Inflammatory macrophage treated with lipopolysaccharide for 1 hour (primary cell): ENCODE measurements at regions not wholly inside any gene's neighbourhood (a gene's known extent, or its start where the extent isn't known, plus 50 kb on each side); places are given as distances from the start of the nearest gene placed in this dataset.
A peak's percentile ranks its signal among the peaks of the same experiment; 100 is the strongest.
"Not testable (repeated sequence)": the region's sequence is repeated elsewhere in the genome, so short reads cannot be mapped to it uniquely, and the experiment has no call there.

Experiments used
- DNase-seq, 2 donors: peaks; one replicate each; pipeline ENCODE4 v3.0.0-alpha.2; 2020 to 2022

- DNase-seq = not testable (repeated sequence)
Measured at GRCh38 chr12:8282181-8282580, 54.8 kb upstream of the FAM90A1 start.

DNA sequence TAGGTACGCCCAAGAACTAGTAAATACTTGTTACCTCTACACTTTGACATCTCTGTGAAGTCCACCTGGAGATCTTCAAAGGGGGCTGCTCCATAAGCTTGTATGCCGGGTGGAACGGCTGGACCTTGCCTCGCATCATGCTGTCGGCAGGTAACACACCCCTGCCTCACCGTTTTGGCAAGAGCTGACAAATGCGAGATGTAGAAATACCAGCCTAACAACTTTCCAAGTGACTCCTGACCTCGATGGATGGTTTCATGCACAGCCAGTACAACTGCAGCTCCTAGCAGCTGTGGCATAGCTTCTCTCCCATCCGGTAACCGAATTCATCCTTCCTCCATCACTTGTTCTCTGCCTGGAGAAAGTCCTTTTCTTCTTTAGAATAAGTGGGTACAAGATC is 58.3 kb upstream of the FAM90A1 start:
- not testable (repeated sequence) for DNase-seq

GRCh38 chr12:8291764-8292163 is 64.3 kb upstream of the FAM90A1 start:
- DNase-seq = not testable (repeated sequence)

DNA sequence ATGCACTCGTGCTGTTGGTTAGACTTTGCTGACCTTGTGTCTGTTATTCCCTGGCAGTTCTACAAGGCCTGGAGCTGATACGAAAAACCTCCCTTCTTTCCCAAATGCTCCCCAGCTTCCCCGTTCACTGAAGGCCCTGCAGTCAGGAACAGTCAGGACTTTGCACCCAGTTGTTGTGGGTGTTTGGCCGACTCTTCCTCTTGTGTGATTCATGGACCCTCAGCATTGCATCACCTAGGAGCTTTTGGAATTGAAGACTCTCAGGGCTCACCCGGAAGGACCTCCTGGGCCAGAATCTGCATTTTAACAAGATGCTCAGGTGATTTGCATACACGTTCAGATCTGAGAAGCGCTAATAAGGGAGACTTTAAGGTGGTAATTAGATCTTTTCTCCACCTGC is 67.2 kb upstream of the FAM90A1 start:
- DNase-seq = peak; percentile 44 to 70

DNA sequence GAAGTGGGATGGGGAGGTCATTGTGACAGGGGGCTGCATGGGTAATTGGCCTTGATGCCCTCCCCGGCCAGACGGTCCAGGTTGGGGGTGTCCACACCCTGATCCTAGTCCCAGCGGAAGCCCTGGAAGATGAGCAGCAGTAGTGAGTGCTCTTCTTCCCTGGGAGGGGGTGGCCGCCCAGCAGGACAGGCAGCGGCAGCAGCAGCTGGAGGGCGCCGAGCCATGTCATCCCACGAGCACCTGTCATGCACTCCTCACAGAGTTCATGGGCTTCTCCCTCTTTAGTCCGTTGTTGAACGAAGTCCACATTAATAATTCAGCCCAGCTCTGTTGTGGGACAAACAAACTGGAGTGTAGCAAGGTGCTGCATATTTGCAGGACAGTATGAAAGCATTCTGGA is 81.2 kb upstream of the FAM90A1 start:
- DNase-seq = not testable (repeated sequence)

DNA sequence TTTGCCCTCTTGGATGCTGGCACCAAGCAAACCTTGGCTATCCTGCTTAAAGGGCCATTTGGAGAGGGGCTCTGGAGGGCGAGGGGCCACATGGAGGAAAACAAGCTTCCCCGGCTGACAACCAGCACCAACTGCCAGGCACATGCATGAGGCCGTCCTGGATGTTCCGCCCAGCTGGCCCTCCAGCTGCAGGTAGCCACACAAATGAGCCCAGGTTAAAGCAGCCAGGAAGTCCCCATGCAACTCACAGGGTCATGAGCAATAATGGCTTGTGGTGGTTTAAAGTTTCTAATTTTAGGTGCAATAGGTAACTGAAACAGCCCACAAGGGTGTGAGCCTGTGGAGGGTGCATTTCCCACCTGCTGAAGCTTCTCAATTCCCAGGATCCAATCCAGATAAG is 88.6 kb upstream of the FAM90A1 start:
- DNase-seq = not testable (repeated sequence)

- not testable (repeated sequence) for DNase-seq
Measured at GRCh38 chr12:8317675-8318074, 90.3 kb upstream of the FAM90A1 start.

GRCh38 chr12:8320251-8320730 is 92.9 kb upstream of the FAM90A1 start:
- peak in 1 of 2 donors; percentile 1 for DNase-seq

- DNase-seq = not testable (repeated sequence)
Measured at GRCh38 chr12:8320791-8321370, 93.5 kb upstream of the FAM90A1 start.

GRCh38 chr12:8325145-8325839 is 97.9 kb upstream of the FAM90A1 start:
- not testable (repeated sequence) for DNase-seq

DNA sequence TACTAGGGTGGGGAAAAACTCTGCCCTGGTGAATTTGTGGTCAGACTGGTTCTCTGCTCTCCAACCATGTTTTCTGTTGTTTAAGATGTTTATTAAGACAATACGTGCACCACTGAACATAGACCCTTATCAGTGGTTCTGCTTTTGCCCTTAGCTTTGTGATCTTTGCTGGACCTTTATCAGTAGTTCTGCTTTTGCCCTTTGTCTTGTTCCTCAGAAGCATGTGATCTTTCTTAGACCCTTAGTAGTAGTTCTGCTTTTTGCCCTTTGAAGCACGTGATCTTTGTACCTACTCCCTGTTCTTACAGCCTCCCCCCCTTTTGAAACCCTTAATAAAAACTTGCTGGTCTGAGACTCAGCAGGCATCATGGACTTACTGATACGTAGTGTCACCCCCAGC is 101.4 kb upstream of the FAM90A1 start:
- DNase-seq = peak; percentile 20 to 40

- DNase-seq = not testable (repeated sequence)
Measured at GRCh38 chr12:8332373-8332772, 105.0 kb upstream of the FAM90A1 start.

- not testable (repeated sequence) for DNase-seq
Measured at GRCh38 chr12:8351073-8351472, 104.7 kb upstream of the CLEC6A start.

DNA sequence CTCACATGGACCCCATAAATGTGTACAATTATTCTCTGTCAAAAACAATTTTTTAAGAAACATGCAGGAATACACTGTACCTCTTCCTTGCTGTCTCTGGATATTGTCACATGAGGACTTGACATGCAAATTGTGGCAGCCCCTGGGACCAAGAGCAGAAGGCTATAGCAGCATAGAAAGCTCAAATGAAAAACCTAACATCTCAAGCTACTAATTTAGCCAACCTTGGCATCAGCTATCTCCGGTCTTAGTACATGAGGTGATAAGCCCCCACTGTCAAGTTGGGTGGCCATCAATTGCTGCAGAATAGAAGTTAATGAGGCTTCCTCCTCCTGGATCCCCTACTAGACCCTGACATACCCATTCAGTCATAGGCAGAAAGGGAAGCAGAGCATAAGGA is 101.0 kb upstream of the CLEC6A start:
- DNase-seq = not testable (repeated sequence)

DNA sequence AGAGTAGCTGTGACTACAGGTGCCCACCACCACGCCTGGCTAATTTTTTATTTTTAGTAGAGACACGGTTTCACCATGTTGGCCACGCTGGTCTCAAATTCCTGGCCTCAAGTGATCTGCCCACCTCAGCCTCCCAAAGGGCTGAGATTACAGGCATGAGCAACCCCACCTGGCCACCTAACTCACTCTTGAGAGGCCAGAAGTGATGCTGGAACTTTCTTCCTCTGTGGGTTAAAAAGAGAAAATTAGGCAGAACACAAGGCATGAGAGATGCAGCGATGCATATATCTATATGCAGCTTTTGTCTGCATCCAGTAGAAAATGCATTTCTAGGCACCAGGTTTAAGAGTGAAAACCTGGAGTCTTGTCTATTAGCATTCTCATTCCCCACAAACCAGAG is 100.2 kb upstream of the CLEC6A start:
- not testable (repeated sequence) for DNase-seq

DNA sequence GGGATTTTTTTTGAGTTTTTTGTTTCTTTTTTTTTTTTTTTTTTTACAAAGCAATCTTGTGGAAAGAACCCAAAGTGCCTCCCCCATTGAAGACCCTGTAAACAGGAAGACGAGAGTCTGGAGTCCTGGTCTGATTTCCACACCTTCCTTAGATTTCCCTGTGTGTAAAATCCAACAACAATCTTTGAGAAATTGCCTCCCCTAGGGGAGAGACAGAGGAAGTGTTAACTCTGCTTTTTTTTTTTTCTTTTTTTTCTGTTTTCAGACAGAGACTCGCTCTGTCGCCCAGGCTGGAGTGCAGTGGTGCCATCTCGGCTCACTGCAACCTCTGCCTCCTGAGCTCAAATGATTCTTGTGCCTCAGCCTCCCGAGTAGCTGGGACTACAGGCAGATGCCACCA is 82.0 kb upstream of the CLEC6A start:
- DNase-seq = peak; percentile 7 to 12

GRCh38 chr12:8375122-8375521 is 80.6 kb upstream of the CLEC6A start:
- DNase-seq = not testable (repeated sequence)

GRCh38 chr12:8377756-8378155 is 78.0 kb upstream of the CLEC6A start:
- DNase-seq = not testable (repeated sequence)

GRCh38 chr12:8382556-8382955 is 73.2 kb upstream of the CLEC6A start:
- DNase-seq = not testable (repeated sequence)

DNA sequence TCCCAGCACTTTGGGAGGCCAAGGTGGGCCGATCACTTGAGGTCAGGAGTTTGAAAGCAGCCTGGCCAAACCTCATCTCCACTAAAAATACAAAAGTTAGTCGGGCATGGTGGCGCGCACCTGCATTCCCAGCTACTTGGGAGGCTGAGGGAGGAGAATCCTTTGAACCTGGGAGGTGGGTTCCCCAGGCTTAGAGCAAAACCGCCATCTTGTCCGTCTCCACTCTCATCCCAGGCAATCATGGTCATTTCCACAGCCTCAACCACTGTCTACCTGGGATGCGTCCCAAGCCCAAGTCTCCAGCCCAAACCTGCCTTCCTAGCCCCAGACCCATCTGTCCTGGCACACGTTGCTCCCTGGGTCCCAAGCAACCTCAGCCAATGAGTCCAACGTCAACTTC is 71.1 kb upstream of the CLEC6A start:
- not testable (repeated sequence) for DNase-seq

DNA sequence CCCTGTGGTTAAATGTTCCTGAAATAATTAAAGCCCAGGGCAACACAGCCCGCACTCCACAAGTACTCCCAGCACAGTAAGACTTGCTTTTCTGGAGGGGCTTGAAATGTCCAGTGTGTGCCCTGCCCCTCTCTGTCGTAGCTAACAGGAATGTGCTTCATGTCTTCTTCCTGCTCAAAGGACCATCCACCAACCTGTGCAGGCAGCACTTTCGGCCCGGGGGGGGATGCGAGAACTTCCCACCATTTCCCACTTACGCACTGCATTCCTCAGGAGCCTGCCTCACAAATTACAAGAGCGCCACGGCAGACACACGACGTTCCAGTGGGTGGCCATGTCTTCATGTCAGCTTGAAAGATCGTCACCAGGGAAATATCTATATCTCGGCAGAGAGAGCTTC is 70.3 kb upstream of the CLEC6A start:
- DNase-seq = not testable (repeated sequence)

- not testable (repeated sequence) for DNase-seq
Measured at GRCh38 chr12:8386661-8387060, 69.1 kb upstream of the CLEC6A start.

DNA sequence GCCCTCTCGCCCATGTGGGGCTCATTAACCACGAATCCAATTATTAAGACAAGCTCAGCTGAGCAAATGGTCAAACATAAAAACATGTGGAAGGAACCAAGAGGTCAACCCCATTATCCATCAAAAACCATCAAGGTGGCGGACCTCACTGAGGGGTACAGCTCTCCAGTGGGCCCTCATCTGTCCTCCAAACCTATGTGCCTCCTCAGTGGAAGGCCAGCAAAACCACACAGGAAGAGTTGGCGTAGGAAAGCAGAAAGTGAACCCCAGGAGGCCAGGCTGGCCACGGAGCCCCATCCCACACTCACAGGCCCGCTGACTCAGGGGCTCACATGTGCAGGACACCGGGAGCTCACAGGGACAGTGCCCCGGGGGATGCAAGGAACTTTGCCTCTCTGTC is 66.5 kb upstream of the CLEC6A start:
- DNase-seq = not testable (repeated sequence)

DNA sequence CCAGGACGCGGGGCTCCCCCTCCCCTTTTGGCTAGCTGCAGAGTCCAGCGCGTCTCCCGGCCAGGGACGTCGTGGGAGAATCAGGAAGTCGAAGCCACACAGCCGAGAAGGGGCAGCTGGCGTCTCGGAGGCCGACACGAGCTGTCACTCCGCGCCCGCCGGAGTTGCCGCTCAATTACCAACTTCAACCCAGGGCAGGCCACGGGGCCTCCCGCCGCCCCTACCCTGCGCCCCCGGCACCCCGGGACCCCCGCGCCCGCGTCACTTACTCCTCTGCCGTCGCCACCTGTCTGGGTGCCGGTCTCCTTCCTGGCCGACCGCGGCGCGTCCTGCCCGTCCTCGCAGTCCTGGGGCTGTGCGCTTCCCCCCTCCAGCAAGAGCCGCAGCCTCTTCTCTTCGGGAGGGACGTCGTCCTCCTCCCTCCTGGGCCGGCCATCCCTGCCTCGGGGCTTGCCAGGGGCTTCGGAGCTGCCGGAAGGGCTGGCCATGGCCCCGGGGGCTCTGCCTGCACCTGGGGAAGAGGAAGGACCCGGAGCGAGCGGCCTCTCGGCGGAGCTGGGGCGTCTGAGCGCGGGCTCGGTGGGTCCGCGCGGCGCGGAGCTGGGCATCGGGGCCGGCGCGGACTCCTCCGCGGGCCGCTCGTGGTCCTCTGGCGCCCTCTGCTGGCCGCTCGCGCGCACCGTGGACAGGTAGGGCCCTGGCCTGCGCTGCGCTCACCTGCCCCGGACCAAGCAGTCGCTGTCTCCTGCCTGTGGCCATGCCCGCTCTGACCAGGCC is 65.6 kb upstream of the CLEC6A start:
- DNase-seq = peak; percentile 16 to 76
